ENCODE measurements at regions not wholly inside any gene's neighbourhood (a gene's known extent, or its start where the extent isn't known, plus 50 kb on each side); places are given as distances from the start of the nearest gene placed in this dataset.

GRCh38 chr10:3237530-3237929, 64.9 kb upstream of the PITRM1 start:
- H3K4me3 ChIP-seq = no peak overlapping the region
- no peaks in the 10 kb centered on the region for H3K27me3 ChIP-seq
- intact Hi-C loops (cut with DNase I) = no loop called here
- H3K36me3 ChIP-seq = no peaks in the 10 kb centered on the region
- ATAC-seq = no peak
- no peaks in the 10 kb centered on the region for H3K9me3 ChIP-seq
- no peak for DNase-seq
- TF ChIP-seq CTCF (IDR thresholded peaks at IDR 0.05) = no peak
- H3K27ac ChIP-seq = no peak overlapping the region
- peaks cover 0 to 12% of the 10 kb centered on the region in 2 donors for H3K4me1 ChIP-seq

- H3K4me1 ChIP-seq = peaks cover 0 to 12% of the 10 kb centered on the region in 2 donors
- intact Hi-C loops (cut with DNase I) = no loop called here
- H3K4me3 ChIP-seq = no peak overlapping the region
- no peaks in the 10 kb centered on the region for H3K27me3 ChIP-seq
- TF ChIP-seq CTCF (IDR thresholded peaks at IDR 0.05) = no peak
- H3K36me3 ChIP-seq = no peaks in the 10 kb centered on the region
- no peaks in the 10 kb centered on the region for H3K9me3 ChIP-seq
- H3K27ac ChIP-seq = no peak overlapping the region
- no peak for ATAC-seq
- no peak for DNase-seq
Observed at GRCh38 chr10:3236644-3237404, 64.2 kb upstream of the PITRM1 start.

- ATAC-seq (no peak), DNase-seq (no peak)
- no peak overlapping the region for H3K4me3 ChIP-seq
- H3K9me3 ChIP-seq = no peaks in the 10 kb centered on the region
- H3K27ac ChIP-seq = no peak overlapping the region
- no peaks in the 10 kb centered on the region for H3K36me3 ChIP-seq
- no peak for TF ChIP-seq CTCF (IDR thresholded peaks at IDR 0.05)
- peaks cover 0 to 12% of the 10 kb centered on the region in 2 donors for H3K4me1 ChIP-seq
- no peaks in the 10 kb centered on the region for H3K27me3 ChIP-seq
- intact Hi-C loops (cut with DNase I) = no loop called here
Observed at GRCh38 chr10:3235996-3236510, 63.5 kb upstream of the PITRM1 start.

GRCh38 chr10:3235395-3235794, 62.8 kb upstream of the PITRM1 start:
- Histone ChIP-seq H3K27me3 (no peaks in the 10 kb centered on the region), H3K4me1 (peaks cover 0 to 11% of the 10 kb centered on the region in 2 donors), H3K4me3 (no peak overlapping the region), H3K27ac (no peak overlapping the region), H3K9me3 (no peaks in the 10 kb centered on the region), H3K36me3 (no peaks in the 10 kb centered on the region)
- intact Hi-C loops (cut with DNase I) = no loop called here
- ATAC-seq (no peak), DNase-seq (no peak)
- TF ChIP-seq CTCF (IDR thresholded peaks at IDR 0.05) = no peak

- no peak for DNase-seq
- H3K9me3 ChIP-seq = no peaks in the 10 kb centered on the region
- no peaks in the 10 kb centered on the region for H3K27me3 ChIP-seq
- H3K4me1 ChIP-seq = no peaks in the 10 kb centered on the region
- H3K27ac ChIP-seq = no peak overlapping the region
- intact Hi-C loops (cut with DNase I) = no loop called here
- H3K36me3 ChIP-seq = no peaks in the 10 kb centered on the region
- ATAC-seq = no peak
- H3K4me3 ChIP-seq = no peak overlapping the region
- TF ChIP-seq CTCF (IDR thresholded peaks at IDR 0.05) = no peak
Observed at GRCh38 chr10:3233486-3233990, 61.0 kb upstream of the PITRM1 start.
